ENCODE measurements at regions not wholly inside any gene's neighbourhood (a gene's known extent, or its start where the extent isn't known, plus 50 kb on each side); places are given as distances from the start of the nearest gene placed in this dataset.

GRCh38 chr2:236857781-236858180 is 227.9 kb upstream of the COPS8 start:
- Histone ChIP-seq H3K79me2 (ENCODE audit: control insufficient read depth, insufficient read depth, low read length) (no peaks in the 10 kb centered on the region), H3K4me1 (ENCODE audit: control insufficient read depth, extremely low read depth, insufficient read depth, low read length) (no peaks in the 10 kb centered on the region), H3K36me3 (ENCODE audit: control insufficient read depth, insufficient read depth, low read length) (no peaks in the 10 kb centered on the region), H3K4me2 (ENCODE audit: extremely low read depth, insufficient read depth, low read length) (no peak overlapping the region), H4K20me1 (ENCODE audit: control insufficient read depth, extremely low read depth, insufficient read depth, low read length) (no peaks in the 10 kb centered on the region), H3K9me3 (ENCODE audit: control insufficient read depth, insufficient read depth, low read depth, low read length) (no peaks in the 10 kb centered on the region), H3K4me3 (replicated peaks in 1 of 4; ENCODE audit: control extremely low read depth in 1 of 4, insufficient read depth in 1 of 4, low read depth in 3 of 4, low read length in 4 of 4) (no peak overlapping the region), H2AFZ (ENCODE audit: low read length) (no peak overlapping the region), H3K27me3 (ENCODE audit: control insufficient read depth, insufficient read depth, low read length) (no peaks in the 10 kb centered on the region), H3K27ac (ENCODE audit: insufficient read depth, low read length) (no peak overlapping the region), H3K9ac (ENCODE audit: insufficient read depth, low read length) (no peak overlapping the region)
- DNase-seq (ENCODE audit: low read depth in 2 of 2) = no peak
- no peak for TF ChIP-seq EZH2 (IDR thresholded peaks at IDR 0.05; ENCODE audit: low read length, missing control alignments)
- TF ChIP-seq, protein P1, sequence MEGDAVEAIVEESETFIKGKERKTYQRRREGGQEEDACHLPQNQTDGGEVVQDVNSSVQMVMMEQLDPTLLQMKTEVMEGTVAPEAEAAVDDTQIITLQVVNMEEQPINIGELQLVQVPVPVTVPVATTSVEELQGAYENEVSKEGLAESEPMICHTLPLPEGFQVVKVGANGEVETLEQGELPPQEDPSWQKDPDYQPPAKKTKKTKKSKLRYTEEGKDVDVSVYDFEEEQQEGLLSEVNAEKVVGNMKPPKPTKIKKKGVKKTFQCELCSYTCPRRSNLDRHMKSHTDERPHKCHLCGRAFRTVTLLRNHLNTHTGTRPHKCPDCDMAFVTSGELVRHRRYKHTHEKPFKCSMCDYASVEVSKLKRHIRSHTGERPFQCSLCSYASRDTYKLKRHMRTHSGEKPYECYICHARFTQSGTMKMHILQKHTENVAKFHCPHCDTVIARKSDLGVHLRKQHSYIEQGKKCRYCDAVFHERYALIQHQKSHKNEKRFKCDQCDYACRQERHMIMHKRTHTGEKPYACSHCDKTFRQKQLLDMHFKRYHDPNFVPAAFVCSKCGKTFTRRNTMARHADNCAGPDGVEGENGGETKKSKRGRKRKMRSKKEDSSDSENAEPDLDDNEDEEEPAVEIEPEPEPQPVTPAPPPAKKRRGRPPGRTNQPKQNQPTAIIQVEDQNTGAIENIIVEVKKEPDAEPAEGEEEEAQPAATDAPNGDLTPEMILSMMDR (conservative IDR thresholded peaks at IDR 0.05 in 1 of 2, IDR thresholded peaks at IDR 0.05 in 1 of 2; ENCODE audit: low read depth in 1 of 2, low read length in 2 of 2) = no peak

DNA sequence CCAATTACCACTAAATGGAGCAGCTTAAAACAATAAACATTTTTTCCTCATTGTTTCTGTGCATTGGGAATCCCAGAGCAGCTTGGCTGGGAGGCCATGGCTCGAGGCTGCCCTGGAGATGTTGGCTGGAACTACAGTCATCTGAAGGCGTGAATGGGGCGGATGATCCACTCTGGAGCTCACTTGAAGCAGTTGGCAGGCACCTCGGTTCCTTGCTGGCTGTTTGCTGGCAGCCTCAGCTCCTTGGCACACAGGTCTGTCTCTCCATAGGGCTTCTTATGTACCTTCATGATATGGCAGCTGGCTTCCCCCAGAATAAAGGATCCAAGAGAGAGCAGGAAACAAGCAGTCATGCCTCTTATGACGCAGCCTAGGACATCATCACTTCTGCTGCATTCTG is 227.0 kb upstream of the COPS8 start:
- no peak for TF ChIP-seq EZH2 (IDR thresholded peaks at IDR 0.05; ENCODE audit: low read length, missing control alignments)
- TF ChIP-seq, protein P1 (conservative IDR thresholded peaks at IDR 0.05 in 1 of 2, IDR thresholded peaks at IDR 0.05 in 1 of 2; ENCODE audit: low read depth in 1 of 2, low read length in 2 of 2) = no peak
- H3K9me3 ChIP-seq (ENCODE audit: control insufficient read depth, insufficient read depth, low read depth, low read length) = no peaks in the 10 kb centered on the region
- no peak for DNase-seq (ENCODE audit: low read depth in 2 of 2)

GRCh38 chr2:236859908-236860307 is 225.8 kb upstream of the COPS8 start:
- H3K9ac ChIP-seq (ENCODE audit: insufficient read depth, low read length) = no peak overlapping the region
- no peaks in the 10 kb centered on the region for H4K20me1 ChIP-seq (ENCODE audit: control insufficient read depth, extremely low read depth, insufficient read depth, low read length)
- no peak for DNase-seq (ENCODE audit: low read depth in 2 of 2)
- no peak overlapping the region for H3K27ac ChIP-seq (ENCODE audit: insufficient read depth, low read length)
- H3K79me2 ChIP-seq (ENCODE audit: control insufficient read depth, insufficient read depth, low read length) = no peaks in the 10 kb centered on the region
- peaks cover 3% of the 10 kb centered on the region for H3K4me1 ChIP-seq (ENCODE audit: control insufficient read depth, extremely low read depth, insufficient read depth, low read length)
- no peaks in the 10 kb centered on the region for H3K9me3 ChIP-seq (ENCODE audit: control insufficient read depth, insufficient read depth, low read depth, low read length)
- no peaks in the 10 kb centered on the region for H3K27me3 ChIP-seq (ENCODE audit: control insufficient read depth, insufficient read depth, low read length)
- no peak overlapping the region for H3K4me3 ChIP-seq (replicated peaks in 1 of 4; ENCODE audit: control extremely low read depth in 1 of 4, insufficient read depth in 1 of 4, low read depth in 3 of 4, low read length in 4 of 4)
- TF ChIP-seq EZH2 (IDR thresholded peaks at IDR 0.05; ENCODE audit: low read length, missing control alignments) = no peak
- TF ChIP-seq, protein P1 (conservative IDR thresholded peaks at IDR 0.05 in 1 of 2, IDR thresholded peaks at IDR 0.05 in 1 of 2; ENCODE audit: low read depth in 1 of 2, low read length in 2 of 2) = no peak
- H2AFZ ChIP-seq (ENCODE audit: low read length) = no peak overlapping the region
- H3K4me2 ChIP-seq (ENCODE audit: extremely low read depth, insufficient read depth, low read length) = no peak overlapping the region
- no peaks in the 10 kb centered on the region for H3K36me3 ChIP-seq (ENCODE audit: control insufficient read depth, insufficient read depth, low read length)

More for the DNA sequence above, 227.0 kb upstream of the COPS8 start:
- no peak overlapping the region for H3K27ac ChIP-seq (ENCODE audit: insufficient read depth, low read length)
- peaks cover 3% of the 10 kb centered on the region for H3K4me1 ChIP-seq (ENCODE audit: control insufficient read depth, extremely low read depth, insufficient read depth, low read length)
- H3K79me2 ChIP-seq (ENCODE audit: control insufficient read depth, insufficient read depth, low read length) = no peaks in the 10 kb centered on the region
- no peak overlapping the region for H2AFZ ChIP-seq (ENCODE audit: low read length)
- H4K20me1 ChIP-seq (ENCODE audit: control insufficient read depth, extremely low read depth, insufficient read depth, low read length) = no peaks in the 10 kb centered on the region
- H3K4me3 ChIP-seq (replicated peaks in 1 of 4; ENCODE audit: control extremely low read depth in 1 of 4, insufficient read depth in 1 of 4, low read depth in 3 of 4, low read length in 4 of 4) = no peak overlapping the region
- no peak overlapping the region for H3K9ac ChIP-seq (ENCODE audit: insufficient read depth, low read length)
- no peaks in the 10 kb centered on the region for H3K27me3 ChIP-seq (ENCODE audit: control insufficient read depth, insufficient read depth, low read length)
- H3K36me3 ChIP-seq (ENCODE audit: control insufficient read depth, insufficient read depth, low read length) = no peaks in the 10 kb centered on the region
- no peak overlapping the region for H3K4me2 ChIP-seq (ENCODE audit: extremely low read depth, insufficient read depth, low read length)

Measured in fibroblast of lung (primary cell).